Colonic mucosa (tissue), 4 donors: ENCODE measurements at regions not wholly inside any gene's neighbourhood (a gene's known extent, or its start where the extent isn't known, plus 50 kb on each side); places are given as distances from the start of the nearest gene placed in this dataset.
A peak's percentile ranks its signal among the peaks of the same experiment; 100 is the strongest.

Experiments
- DNase-seq: peaks from one replicate; pipeline ENCODE4 v3.0.0-alpha.2; 2020
- H3K27ac ChIP-seq: fragments of 200-600 bp; one replicate; pipeline ENCODE4 v1.8.0; 2021
- H3K27me3 ChIP-seq: fragments of 200-600 bp; one replicate; pipeline ENCODE4 v1.8.0; 2021
- H3K36me3 ChIP-seq: fragments of 200-600 bp; one replicate; pipeline ENCODE4 v1.8.0; 2021
- H3K4me1 ChIP-seq: fragments of 200-600 bp; one replicate; pipeline ENCODE4 v1.8.0; 2021; ENCODE audit warnings: mild to moderate bottlenecking
- H3K4me3 ChIP-seq: fragments of 200-600 bp; one replicate; pipeline ENCODE4 v1.8.0; 2021
- H3K9ac ChIP-seq, 2 donors: one replicate each; pipeline ENCODE4 v1.7.0; 2013; ENCODE audit warnings: control low read depth in 2 of 2, low read depth in 2 of 2, low read length in 2 of 2
- H3K9me3 ChIP-seq: fragments of 200-600 bp; one replicate; pipeline ENCODE4 v1.8.0; 2021
- intact Hi-C: fragments of 100-400 bp; cut with DNase I; formaldehyde crosslinking; loops from one replicate; pipeline ENCODE4 v1.14.1; 2022
- TF ChIP-seq, protein P1 (sequence below): fragments of 200-600 bp; IDR thresholded peaks from one replicate; pipeline ENCODE4 v1.8.0; 2022; ENCODE audit warnings: antibody characterized with exemption, mild to moderate bottlenecking
- donor health status: healthy.
- donor health status: DM: no; HTN: no; CAD: no.
- donor health status: DM: no; HTN: no; CAD: no.

DNA sequence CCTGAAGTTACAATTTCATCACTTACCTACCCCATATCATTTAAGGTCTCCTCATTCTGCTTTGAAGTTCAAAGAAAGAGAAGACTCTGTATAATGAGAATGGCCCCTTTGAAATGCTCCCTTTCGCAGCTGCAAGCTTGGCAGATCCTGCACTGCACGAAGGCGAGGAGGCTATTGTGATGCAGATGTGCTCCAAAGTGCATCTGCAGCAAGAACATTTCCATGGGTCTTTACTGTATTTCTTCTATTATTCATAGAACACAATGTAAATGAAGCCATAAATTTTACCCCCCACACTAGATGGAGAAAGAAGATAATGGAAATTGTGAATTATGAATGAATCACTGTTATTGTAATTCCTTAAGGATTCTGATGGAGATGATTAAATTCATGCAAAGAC lies 178.7 kb downstream of the CHD9NB start:
- no peak overlapping the region for H3K4me3 ChIP-seq
- H3K36me3 ChIP-seq, result no peaks in the 10 kb centered on the region
- no peak overlapping the region for H3K27ac ChIP-seq
- H3K9ac ChIP-seq, result no peak overlapping the region
- intact Hi-C loops, result no loop called here
- no peaks in the 10 kb centered on the region for H3K4me1 ChIP-seq
- DNase-seq, result no peak
- H3K9me3 ChIP-seq, result no peaks in the 10 kb centered on the region
- TF ChIP-seq, protein P1, sequence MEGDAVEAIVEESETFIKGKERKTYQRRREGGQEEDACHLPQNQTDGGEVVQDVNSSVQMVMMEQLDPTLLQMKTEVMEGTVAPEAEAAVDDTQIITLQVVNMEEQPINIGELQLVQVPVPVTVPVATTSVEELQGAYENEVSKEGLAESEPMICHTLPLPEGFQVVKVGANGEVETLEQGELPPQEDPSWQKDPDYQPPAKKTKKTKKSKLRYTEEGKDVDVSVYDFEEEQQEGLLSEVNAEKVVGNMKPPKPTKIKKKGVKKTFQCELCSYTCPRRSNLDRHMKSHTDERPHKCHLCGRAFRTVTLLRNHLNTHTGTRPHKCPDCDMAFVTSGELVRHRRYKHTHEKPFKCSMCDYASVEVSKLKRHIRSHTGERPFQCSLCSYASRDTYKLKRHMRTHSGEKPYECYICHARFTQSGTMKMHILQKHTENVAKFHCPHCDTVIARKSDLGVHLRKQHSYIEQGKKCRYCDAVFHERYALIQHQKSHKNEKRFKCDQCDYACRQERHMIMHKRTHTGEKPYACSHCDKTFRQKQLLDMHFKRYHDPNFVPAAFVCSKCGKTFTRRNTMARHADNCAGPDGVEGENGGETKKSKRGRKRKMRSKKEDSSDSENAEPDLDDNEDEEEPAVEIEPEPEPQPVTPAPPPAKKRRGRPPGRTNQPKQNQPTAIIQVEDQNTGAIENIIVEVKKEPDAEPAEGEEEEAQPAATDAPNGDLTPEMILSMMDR, result no peak
- H3K27me3 ChIP-seq, result no peaks in the 10 kb centered on the region

DNA sequence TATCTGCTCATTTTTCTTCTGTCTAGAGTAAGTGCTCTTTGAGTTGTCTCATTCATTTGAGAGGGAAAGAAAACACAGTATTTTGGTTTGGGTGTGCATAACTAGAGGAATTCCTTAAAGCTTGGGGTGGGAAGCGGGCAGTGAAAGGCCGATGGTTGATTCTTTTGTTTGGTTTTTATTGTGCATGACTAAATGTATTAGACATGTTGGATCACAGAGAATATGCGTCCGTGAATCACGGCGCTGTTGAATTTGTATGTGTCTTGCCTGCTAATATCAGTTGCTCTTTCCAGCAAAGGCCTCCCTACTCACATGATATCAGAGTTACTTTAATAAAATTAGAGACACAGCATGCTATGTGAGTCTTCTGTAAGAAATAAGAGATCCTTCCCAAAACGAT lies 180.0 kb downstream of the CHD9NB start:
- Histone ChIP-seq H3K4me3 (no peak overlapping the region), H3K9ac (no peak overlapping the region), H3K27me3 (no peaks in the 10 kb centered on the region), H3K9me3 (no peaks in the 10 kb centered on the region), H3K4me1 (no peaks in the 10 kb centered on the region), H3K36me3 (no peaks in the 10 kb centered on the region), H3K27ac (no peak overlapping the region)
- TF ChIP-seq, protein P1, result no peak
- DNase-seq, result no peak
- intact Hi-C loops, result no loop called here

- H3K27me3 ChIP-seq, result no peaks in the 10 kb centered on the region
- no peak for DNase-seq
- H3K9me3 ChIP-seq, result no peaks in the 10 kb centered on the region
- no peak overlapping the region for H3K4me3 ChIP-seq
- intact Hi-C loops, result no loop called here
- TF ChIP-seq, protein P1, result no peak
- no peak overlapping the region for H3K9ac ChIP-seq
- H3K4me1 ChIP-seq, result no peaks in the 10 kb centered on the region
- no peaks in the 10 kb centered on the region for H3K36me3 ChIP-seq
- no peak overlapping the region for H3K27ac ChIP-seq
Observed at GRCh38 chr16:52871481-52871880, 181.2 kb downstream of the CHD9NB start.

DNA sequence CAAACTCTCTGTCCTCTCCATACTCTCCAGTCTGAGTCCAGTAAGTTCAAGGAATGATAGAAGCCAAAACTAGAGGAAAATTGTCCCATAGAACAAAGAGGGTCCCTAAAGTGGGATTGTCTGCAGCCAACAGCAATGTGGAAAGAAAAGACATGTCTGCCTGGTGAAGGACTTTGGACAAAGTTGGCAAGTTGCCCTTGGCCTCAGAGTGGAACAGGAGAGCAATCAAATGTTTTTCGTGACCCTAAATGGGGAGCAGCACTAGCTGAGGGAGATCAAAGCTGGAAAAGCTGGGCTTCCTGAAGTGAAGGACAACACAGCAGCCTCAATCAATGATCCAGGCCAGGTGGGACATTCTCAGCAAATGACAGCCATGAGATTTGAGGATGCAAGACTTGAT lies 183.5 kb downstream of the CHD9NB start:
- H3K27me3 ChIP-seq, result no peaks in the 10 kb centered on the region
- no peaks in the 10 kb centered on the region for H3K9me3 ChIP-seq
- H3K27ac ChIP-seq, result no peak overlapping the region
- no peak overlapping the region for H3K9ac ChIP-seq
- DNase-seq, result no peak
- TF ChIP-seq, protein P1, result no peak
- no peaks in the 10 kb centered on the region for H3K36me3 ChIP-seq
- no peaks in the 10 kb centered on the region for H3K4me1 ChIP-seq
- H3K4me3 ChIP-seq, result no peak overlapping the region
- intact Hi-C loops, result no loop called here

- Histone ChIP-seq H3K27ac (no peak overlapping the region), H3K27me3 (no peaks in the 10 kb centered on the region), H3K36me3 (no peaks in the 10 kb centered on the region), H3K4me1 (no peaks in the 10 kb centered on the region), H3K9ac (no peak overlapping the region), H3K9me3 (no peaks in the 10 kb centered on the region), H3K4me3 (no peak overlapping the region)
- intact Hi-C loops, result no loop called here
- DNase-seq, result no peak
- TF ChIP-seq, protein P1, result no peak
Observed at GRCh38 chr16:52863000-52863399, 189.7 kb downstream of the CHD9NB start.

DNA sequence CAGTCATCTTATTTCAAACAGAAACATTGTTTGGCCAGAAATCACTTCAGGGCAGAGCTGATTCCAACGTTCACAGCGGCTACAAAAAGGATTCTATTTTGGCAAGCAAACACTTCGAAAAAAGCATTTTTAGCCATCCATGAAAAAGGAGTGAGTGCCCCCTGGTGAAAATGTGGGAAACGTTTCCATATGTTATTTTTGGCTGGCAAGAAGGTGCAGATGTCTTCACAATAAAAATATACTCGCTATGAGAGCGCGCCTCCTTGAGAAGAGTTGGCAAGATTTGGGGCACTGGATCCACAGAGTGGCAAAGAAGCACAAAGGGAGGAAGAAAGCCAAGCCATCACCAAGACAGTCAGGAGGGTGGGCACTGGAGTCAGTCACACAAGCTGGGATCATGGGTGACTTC lies 191.1 kb downstream of the CHD9NB start:
- TF ChIP-seq, protein P1, result peak; percentile 18
- no peak overlapping the region for H3K27ac ChIP-seq
- no peak overlapping the region for H3K9ac ChIP-seq
- no peaks in the 10 kb centered on the region for H3K27me3 ChIP-seq
- no peaks in the 10 kb centered on the region for H3K36me3 ChIP-seq
- no peak overlapping the region for H3K4me3 ChIP-seq
- intact Hi-C loops, result loop anchor here (2.0 kb wide), 1 partner anchor 671 kb away; no protein-coding TSS in a partner anchor
- peak; percentile 44 for DNase-seq
- H3K4me1 ChIP-seq, result no peaks in the 10 kb centered on the region
- no peaks in the 10 kb centered on the region for H3K9me3 ChIP-seq
